ENCODE measurements at regions not wholly inside any gene's neighbourhood (a gene's known extent, or its start where the extent isn't known, plus 50 kb on each side); places are given as distances from the start of the nearest gene placed in this dataset.

- TF ChIP-seq CTCF (IDR thresholded peaks at IDR 0.05) (no peak), POLR2A (IDR thresholded peaks at IDR 0.05) (no peak)
Measured at GRCh38 chr2:239675826-239676715, 275.3 kb upstream of the HDAC4 start.

Measured in testis (tissue), 2 donors.